ENCODE measurements at regions not wholly inside any gene's neighbourhood (a gene's known extent, or its start where the extent isn't known, plus 50 kb on each side); places are given as distances from the start of the nearest gene placed in this dataset.

DNA sequence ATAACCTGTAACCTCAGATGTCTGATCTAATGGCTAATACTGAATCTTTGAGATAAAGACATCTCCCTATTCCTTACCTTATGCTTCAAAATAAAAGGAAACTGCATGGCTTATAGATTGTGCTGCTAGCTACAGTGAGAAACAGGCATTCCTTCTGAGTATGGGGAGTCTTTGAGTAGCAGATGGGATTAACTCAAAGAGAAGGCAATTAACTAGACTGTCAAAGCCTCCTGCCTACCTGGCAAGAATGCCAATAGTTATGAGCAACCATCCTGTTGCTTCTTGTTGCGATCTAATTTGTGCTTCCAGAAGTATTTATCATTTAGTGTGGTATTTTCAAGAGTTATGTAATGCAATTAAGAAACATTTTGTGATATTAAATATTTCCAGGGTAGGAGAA is 660.0 kb upstream of the TMEFF2 start:
- Histone ChIP-seq H3K79me2 (ENCODE audit: low read length) (no peaks in the 10 kb centered on the region), H3K4me2 (ENCODE audit: low read length) (no peak overlapping the region), H3K27me3 (ENCODE audit: low read depth, low read length) (no peaks in the 10 kb centered on the region), H3K9ac (ENCODE audit: low read length) (no peak overlapping the region), H3K4me3 (ENCODE audit: low read length) (no peak overlapping the region), H3K27ac (ENCODE audit: low read length) (no peak overlapping the region), H2AFZ (ENCODE audit: low read depth, low read length) (no peak overlapping the region), H3K4me1 (ENCODE audit: low read length) (no peaks in the 10 kb centered on the region), H3K36me3 (replicated peaks; ENCODE audit: low read depth, low read length) (no peaks in the 10 kb centered on the region), H3K9me3 (ENCODE audit: insufficient read depth, low read length) (no peaks in the 10 kb centered on the region), H4K20me1 (ENCODE audit: insufficient read depth, low read length) (no peaks in the 10 kb centered on the region)
- TF ChIP-seq, protein P1, sequence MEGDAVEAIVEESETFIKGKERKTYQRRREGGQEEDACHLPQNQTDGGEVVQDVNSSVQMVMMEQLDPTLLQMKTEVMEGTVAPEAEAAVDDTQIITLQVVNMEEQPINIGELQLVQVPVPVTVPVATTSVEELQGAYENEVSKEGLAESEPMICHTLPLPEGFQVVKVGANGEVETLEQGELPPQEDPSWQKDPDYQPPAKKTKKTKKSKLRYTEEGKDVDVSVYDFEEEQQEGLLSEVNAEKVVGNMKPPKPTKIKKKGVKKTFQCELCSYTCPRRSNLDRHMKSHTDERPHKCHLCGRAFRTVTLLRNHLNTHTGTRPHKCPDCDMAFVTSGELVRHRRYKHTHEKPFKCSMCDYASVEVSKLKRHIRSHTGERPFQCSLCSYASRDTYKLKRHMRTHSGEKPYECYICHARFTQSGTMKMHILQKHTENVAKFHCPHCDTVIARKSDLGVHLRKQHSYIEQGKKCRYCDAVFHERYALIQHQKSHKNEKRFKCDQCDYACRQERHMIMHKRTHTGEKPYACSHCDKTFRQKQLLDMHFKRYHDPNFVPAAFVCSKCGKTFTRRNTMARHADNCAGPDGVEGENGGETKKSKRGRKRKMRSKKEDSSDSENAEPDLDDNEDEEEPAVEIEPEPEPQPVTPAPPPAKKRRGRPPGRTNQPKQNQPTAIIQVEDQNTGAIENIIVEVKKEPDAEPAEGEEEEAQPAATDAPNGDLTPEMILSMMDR (IDR thresholded peaks at IDR 0.05; ENCODE audit: low read depth, low read length): no peak
- no peak for TF ChIP-seq EZH2phosphoT487 (IDR thresholded peaks at IDR 0.05; ENCODE audit: low read depth)

DNA sequence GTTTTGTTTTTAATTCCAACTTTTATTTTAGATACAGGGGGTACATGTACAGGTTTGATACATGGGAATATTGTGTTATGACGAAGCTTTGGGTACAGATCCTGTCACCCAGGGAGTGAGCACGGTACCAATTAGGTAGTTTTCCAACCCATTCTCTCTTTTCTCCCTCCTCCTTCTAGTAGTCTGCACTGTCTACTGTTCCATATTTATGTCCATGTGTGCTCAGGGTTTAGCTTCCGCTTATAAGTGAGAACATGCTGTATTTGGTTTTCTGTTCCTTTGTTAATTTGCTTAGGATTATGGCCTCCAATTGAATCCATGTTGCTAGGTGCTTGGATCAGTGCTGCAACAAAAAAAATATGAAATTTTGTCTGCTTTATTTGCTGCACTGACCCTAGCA is 659.3 kb upstream of the TMEFF2 start:
- Histone ChIP-seq H3K4me3 (ENCODE audit: low read length) (no peak overlapping the region), H3K4me1 (ENCODE audit: low read length) (no peaks in the 10 kb centered on the region), H3K9ac (ENCODE audit: low read length) (no peak overlapping the region), H4K20me1 (ENCODE audit: insufficient read depth, low read length) (no peaks in the 10 kb centered on the region), H3K79me2 (ENCODE audit: low read length) (no peaks in the 10 kb centered on the region), H3K27ac (ENCODE audit: low read length) (no peak overlapping the region), H2AFZ (ENCODE audit: low read depth, low read length) (no peak overlapping the region), H3K4me2 (ENCODE audit: low read length) (no peak overlapping the region), H3K27me3 (ENCODE audit: low read depth, low read length) (no peaks in the 10 kb centered on the region), H3K9me3 (ENCODE audit: insufficient read depth, low read length) (no peaks in the 10 kb centered on the region), H3K36me3 (replicated peaks; ENCODE audit: low read depth, low read length) (no peaks in the 10 kb centered on the region)
- TF ChIP-seq, protein P1 (IDR thresholded peaks at IDR 0.05; ENCODE audit: low read depth, low read length): no peak
- TF ChIP-seq EZH2phosphoT487 (IDR thresholded peaks at IDR 0.05; ENCODE audit: low read depth): no peak

DNA sequence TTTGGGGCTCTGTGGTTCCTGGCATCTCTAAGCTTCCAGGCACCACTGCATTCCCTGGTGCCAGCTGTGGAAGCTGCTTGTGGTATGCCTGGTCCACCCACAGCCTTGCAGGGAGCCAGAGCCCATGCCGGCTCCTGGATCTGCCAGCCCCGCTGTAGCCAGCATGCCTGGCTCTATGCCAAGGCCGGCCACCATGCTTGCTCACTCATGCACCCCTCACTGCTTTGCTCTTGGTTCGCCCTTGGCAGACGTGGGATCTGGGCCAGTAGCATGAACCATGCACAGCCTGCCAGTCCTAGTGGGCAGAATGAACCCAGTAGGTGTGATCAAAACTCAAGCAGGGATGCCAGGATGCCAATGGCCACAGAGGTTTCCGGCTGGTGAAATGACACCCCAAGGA is 634.2 kb upstream of the TMEFF2 start:
- Histone ChIP-seq H3K4me3 (ENCODE audit: low read length) (no peak overlapping the region), H3K27ac (ENCODE audit: low read length) (no peak overlapping the region)

DNA sequence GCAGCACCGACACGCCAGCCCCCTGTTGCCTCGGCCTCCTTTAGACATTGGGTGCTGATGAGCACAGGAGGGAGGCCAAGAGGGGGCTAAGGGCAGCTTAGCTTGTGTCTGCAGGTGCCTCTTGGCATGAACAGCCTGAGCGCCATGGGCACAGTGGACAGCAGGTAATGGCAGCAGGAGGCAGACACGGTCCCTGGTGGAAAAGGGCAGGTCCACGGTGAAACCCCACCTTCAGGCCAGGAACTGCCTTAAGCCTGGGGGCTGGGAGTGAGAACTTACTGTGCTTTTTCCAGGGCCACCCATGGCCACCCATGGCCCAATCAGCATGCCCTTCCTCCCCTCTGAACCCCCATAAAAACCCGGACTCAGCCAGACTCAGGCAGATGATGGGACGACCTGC is 633.4 kb upstream of the TMEFF2 start:
- no peak overlapping the region for H3K27ac ChIP-seq (ENCODE audit: low read length)
- H3K4me2 ChIP-seq (ENCODE audit: low read length): no peak overlapping the region
- H3K27me3 ChIP-seq (ENCODE audit: low read depth, low read length): no peaks in the 10 kb centered on the region
- no peaks in the 10 kb centered on the region for H3K9me3 ChIP-seq (ENCODE audit: insufficient read depth, low read length)
- H3K9ac ChIP-seq (ENCODE audit: low read length): no peak overlapping the region
- no peaks in the 10 kb centered on the region for H3K36me3 ChIP-seq (replicated peaks; ENCODE audit: low read depth, low read length)
- no peak overlapping the region for H3K4me3 ChIP-seq (ENCODE audit: low read length)
- H3K4me1 ChIP-seq (ENCODE audit: low read length): no peaks in the 10 kb centered on the region
- H4K20me1 ChIP-seq (ENCODE audit: insufficient read depth, low read length): no peaks in the 10 kb centered on the region
- no peaks in the 10 kb centered on the region for H3K79me2 ChIP-seq (ENCODE audit: low read length)
- H2AFZ ChIP-seq (ENCODE audit: low read depth, low read length): no peak overlapping the region
- TF ChIP-seq, protein P1 (IDR thresholded peaks at IDR 0.05; ENCODE audit: low read depth, low read length): no peak
- no peak for TF ChIP-seq EZH2phosphoT487 (IDR thresholded peaks at IDR 0.05; ENCODE audit: low read depth)

More for the DNA sequence above, 634.2 kb upstream of the TMEFF2 start:
- no peaks in the 10 kb centered on the region for H3K79me2 ChIP-seq (ENCODE audit: low read length)
- H4K20me1 ChIP-seq (ENCODE audit: insufficient read depth, low read length): no peaks in the 10 kb centered on the region
- H3K4me2 ChIP-seq (ENCODE audit: low read length): no peak overlapping the region
- H3K27me3 ChIP-seq (ENCODE audit: low read depth, low read length): no peaks in the 10 kb centered on the region
- no peaks in the 10 kb centered on the region for H3K9me3 ChIP-seq (ENCODE audit: insufficient read depth, low read length)
- TF ChIP-seq, protein P1 (IDR thresholded peaks at IDR 0.05; ENCODE audit: low read depth, low read length): no peak
- TF ChIP-seq EZH2phosphoT487 (IDR thresholded peaks at IDR 0.05; ENCODE audit: low read depth): no peak
- no peak overlapping the region for H3K9ac ChIP-seq (ENCODE audit: low read length)
- H2AFZ ChIP-seq (ENCODE audit: low read depth, low read length): no peak overlapping the region
- H3K36me3 ChIP-seq (replicated peaks; ENCODE audit: low read depth, low read length): no peaks in the 10 kb centered on the region
- H3K4me1 ChIP-seq (ENCODE audit: low read length): no peaks in the 10 kb centered on the region
